CD14-positive monocyte (primary cell): ENCODE measurements at regions not wholly inside any gene's neighbourhood (a gene's known extent, or its start where the extent isn't known, plus 50 kb on each side); places are given as distances from the start of the nearest gene placed in this dataset.

Experiments used
- DNase-seq, 3 donors: peaks; one replicate each; pipeline ENCODE4 v3.0.0-alpha.2; 2011 to 2022
- H2AFZ ChIP-seq: 2 replicates; pipeline ENCODE4 v1.6.0; 2012; ENCODE audit warnings: mild to moderate bottlenecking, low read depth, low read length, inconsistent platforms; ENCODE audit not compliant: insufficient read depth, poor library complexity, severe bottlenecking
- H3K27ac ChIP-seq, 2 donors: 1 replicate in 1 of 2; 2 replicates in 1 of 2; pipeline ENCODE4 v1.5.1; 2012 to 2013; ENCODE audit warnings: low read length in 2 of 2, control low read depth in 1 of 2, inconsistent platforms in 1 of 2, low read depth in 1 of 2, mild to moderate bottlenecking in 1 of 2
- H3K27me3 ChIP-seq, 2 donors: one replicate each; pipeline versions ENCODE4 v1.6.0 to v1.6.1; 2011 to 2013; ENCODE audit warnings: low read length in 2 of 2; ENCODE audit not compliant: control insufficient read depth in 2 of 2, insufficient read depth in 2 of 2
- H3K36me3 ChIP-seq, 2 donors: replicated peaks in 1 of 2; 1 replicate in 1 of 2; 2 replicates in 1 of 2; pipeline versions ENCODE4 v1.5.1 to v1.6.1; 2012 to 2013; ENCODE audit warnings: low read length in 2 of 2, control low read depth in 1 of 2, inconsistent platforms in 1 of 2, mild to moderate bottlenecking in 1 of 2; ENCODE audit not compliant: insufficient read depth in 2 of 2, control insufficient read depth in 1 of 2
- H3K4me1 ChIP-seq, 2 donors: 1 replicate in 1 of 2; 2 replicates in 1 of 2; pipeline versions ENCODE4 v1.5.1 to v1.6.1; 2012 to 2013; ENCODE audit warnings: low read length in 2 of 2, control low read depth in 1 of 2, inconsistent platforms in 1 of 2, mild to moderate bottlenecking in 1 of 2, moderate library complexity in 1 of 2; ENCODE audit not compliant: insufficient read depth in 2 of 2, control insufficient read depth in 1 of 2
- H3K4me2 ChIP-seq: replicated peaks from 2 replicates; pipeline ENCODE3; 2012; ENCODE audit warnings: low read length, moderate library complexity, mild to moderate bottlenecking; ENCODE audit not compliant: poor library complexity, severe bottlenecking; ENCODE audit errors: extremely low read depth
- H3K4me3 ChIP-seq, 3 experiments: fragments of 200-600 bp in 1 of 3; sonication (generic) in 1 of 3; replicated peaks in 1 of 3; 1 replicate in 2 of 3; 2 replicates in 1 of 3; pipeline ENCODE4 v1.5.1; 2011 to 2013; ENCODE audit warnings: low read length in 3 of 3, mild to moderate bottlenecking in 3 of 3, control low read depth in 2 of 3, low read depth in 2 of 3, inconsistent platforms in 1 of 3, moderate library complexity in 1 of 3
- H3K79me2 ChIP-seq: 2 replicates; pipeline ENCODE4 v1.6.0; 2012; ENCODE audit warnings: mild to moderate bottlenecking, control low read depth, inconsistent platforms, low read length, moderate library complexity; ENCODE audit not compliant: insufficient read depth
- H3K9ac ChIP-seq: 2 replicates; pipeline ENCODE4 v1.6.0; 2017; ENCODE audit warnings: low read length, mild to moderate bottlenecking; ENCODE audit not compliant: insufficient read depth, poor library complexity, severe bottlenecking
- H3K9me3 ChIP-seq, 2 donors: replicated peaks in 1 of 2; 1 replicate in 1 of 2; 2 replicates in 1 of 2; pipeline versions ENCODE4 v1.5.1 to v1.6.1; 2012 to 2013; ENCODE audit warnings: low read length in 2 of 2, control low read depth in 1 of 2; ENCODE audit not compliant: control insufficient read depth in 1 of 2, insufficient read depth in 1 of 2
- H4K20me1 ChIP-seq: 2 replicates; pipeline ENCODE4 v1.6.0; 2012; ENCODE audit warnings: mild to moderate bottlenecking, low read length, control low read depth, moderate library complexity; ENCODE audit not compliant: insufficient read depth
- H3K27ac Mint-ChIP-seq, 7 donors: one replicate each; pipeline ENCODE4 v1.8.0; 2020; ENCODE audit warnings: mild to moderate bottlenecking in 7 of 7, mixed read lengths in 7 of 7, moderate library complexity in 6 of 7, inconsistent platforms in 2 of 7
- H3K27me3 Mint-ChIP-seq, 3 donors: one replicate each; pipeline ENCODE4 v1.8.0; 2021 to 2022; ENCODE audit warnings: low read depth in 3 of 3, mild to moderate bottlenecking in 3 of 3, mixed read lengths in 3 of 3, moderate library complexity in 3 of 3, inconsistent platforms in 1 of 3
- H3K36me3 Mint-ChIP-seq, 2 donors: one replicate each; pipeline ENCODE4 v1.8.0; 2020; ENCODE audit warnings: mixed read lengths in 2 of 2, inconsistent platforms in 1 of 2, mild to moderate bottlenecking in 1 of 2
- H3K4me1 Mint-ChIP-seq: one replicate; pipeline ENCODE4 v1.8.0; 2020; ENCODE audit warnings: mild to moderate bottlenecking, mixed read lengths
- H3K4me3 Mint-ChIP-seq, 2 donors: one replicate each; pipeline ENCODE4 v1.8.0; 2020; ENCODE audit warnings: mild to moderate bottlenecking in 2 of 2, mixed read lengths in 2 of 2, moderate library complexity in 1 of 2
- H3K9me3 Mint-ChIP-seq, 7 donors: one replicate each; pipeline ENCODE4 v1.8.0; 2020 to 2022; ENCODE audit warnings: mixed read lengths in 7 of 7, mild to moderate bottlenecking in 6 of 7, moderate library complexity in 6 of 7, inconsistent platforms in 2 of 7
- CTCF ChIP-seq: fragments of 200-600 bp; IDR thresholded peaks from one replicate; pipeline ENCODE4 v1.8.0; 2022; ENCODE audit warnings: antibody characterized with exemption, mild to moderate bottlenecking
- WGBS: methylation state at CpG from one replicate; pipeline ENCODE4 v1.1.5; 2013; ENCODE audit warnings: missing lambda C conversion rate; ENCODE audit not compliant: insufficient coverage; 5-methylcytosine and 5-hydroxymethylcytosine counted together
- intact Hi-C, 2 donors: fragments of 100-400 bp; cut with micrococcal nuclease; formaldehyde crosslinking; loops; one replicate each; pipeline versions ENCODE4 v1.15.0 to v1.15.1; 2023

DNA sequence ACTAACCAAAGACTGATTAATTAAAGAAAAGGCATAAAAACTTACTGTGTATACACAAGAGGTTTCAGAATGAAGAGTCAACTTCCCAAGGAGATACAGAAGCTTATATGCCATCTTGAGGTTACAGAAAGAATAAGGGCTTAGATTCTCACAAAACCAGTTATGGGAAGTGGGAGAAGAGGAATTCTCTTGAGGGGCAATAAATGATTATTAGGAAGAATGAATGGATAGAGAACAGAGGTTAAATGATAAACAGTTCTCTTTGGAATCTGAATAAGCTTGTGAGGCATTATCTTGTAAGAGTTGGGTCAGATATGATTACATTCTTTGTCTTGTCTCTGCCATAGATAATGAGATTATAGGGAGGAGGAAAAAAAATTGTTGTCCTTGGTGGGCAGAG lies 126.7 kb upstream of the SPATA16 start:
- H3K36me3 Mint-ChIP-seq = no peaks in the 10 kb centered on the region
- no peak overlapping the region for H3K9ac ChIP-seq

DNA sequence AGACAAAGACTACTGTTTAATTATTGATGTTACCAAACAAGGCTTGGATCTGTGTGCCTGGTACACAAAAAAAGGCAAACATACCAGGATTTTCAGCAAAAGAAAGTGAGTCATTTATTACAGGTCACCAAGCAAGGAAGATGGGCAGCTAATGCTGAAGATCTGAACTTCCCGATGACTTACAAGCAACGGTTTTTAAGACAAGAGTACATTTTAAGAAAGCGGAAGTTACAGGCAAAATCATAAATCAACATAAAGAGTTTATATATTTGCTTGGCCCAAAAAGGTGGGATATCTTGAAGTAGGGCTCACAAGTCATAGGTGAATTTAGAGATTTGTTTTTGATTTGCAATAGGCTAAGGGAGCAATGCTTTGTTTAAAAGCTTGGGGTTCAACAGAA lies 125.4 kb upstream of the SPATA16 start:
- H3K27ac ChIP-seq = no peak overlapping the region
- H3K27me3 ChIP-seq = no peaks in the 10 kb centered on the region
- no peaks in the 10 kb centered on the region for H3K4me1 ChIP-seq
- Mint-ChIP-seq H3K27ac (no peak overlapping the region), H3K4me3 (no peak overlapping the region), H3K9me3 (peaks cover 0 to 3% (median 0%) of the 10 kb centered on the region in 7 donors), H3K4me1 (no peaks in the 10 kb centered on the region), H3K36me3 (no peaks in the 10 kb centered on the region), H3K27me3 (no peaks in the 10 kb centered on the region)
- no peak for TF ChIP-seq CTCF
- H3K9me3 ChIP-seq = no peaks in the 10 kb centered on the region
- WGBS = no CpG with 5 or more reads among the region's 3 CpGs
- H3K36me3 ChIP-seq = no peaks in the 10 kb centered on the region
- H3K79me2 ChIP-seq = no peaks in the 10 kb centered on the region
- H3K4me3 ChIP-seq = no peak overlapping the region
- H2AFZ ChIP-seq = no peak overlapping the region
- H3K9ac ChIP-seq = no peak overlapping the region
- H3K4me2 ChIP-seq = no peak overlapping the region
- intact Hi-C loops = no loop called here
- H4K20me1 ChIP-seq = no peaks in the 10 kb centered on the region
- no peak for DNase-seq

More for the DNA sequence above, 126.7 kb upstream of the SPATA16 start:
- no peak overlapping the region for H2AFZ ChIP-seq
- Mint-ChIP-seq H3K4me3 (no peak overlapping the region), H3K27me3 (no peaks in the 10 kb centered on the region), H3K27ac (no peak overlapping the region), H3K4me1 (no peaks in the 10 kb centered on the region), H3K9me3 (peaks cover 0 to 7% (median 0%) of the 10 kb centered on the region in 7 donors)
- intact Hi-C loops = no loop called here
- no peak overlapping the region for H3K27ac ChIP-seq
- no peaks in the 10 kb centered on the region for H3K36me3 ChIP-seq
- no peak overlapping the region for H3K4me2 ChIP-seq
- H3K4me3 ChIP-seq = no peak overlapping the region
- no peaks in the 10 kb centered on the region for H3K4me1 ChIP-seq
- TF ChIP-seq CTCF = no peak
- no peaks in the 10 kb centered on the region for H3K79me2 ChIP-seq
- no peak for DNase-seq
- H3K27me3 ChIP-seq = no peaks in the 10 kb centered on the region
- no peaks in the 10 kb centered on the region for H3K9me3 ChIP-seq
- H4K20me1 ChIP-seq = no peaks in the 10 kb centered on the region
